ENCODE measurements at regions not wholly inside any gene's neighbourhood (a gene's known extent, or its start where the extent isn't known, plus 50 kb on each side); places are given as distances from the start of the nearest gene placed in this dataset.

- TF ChIP-seq EZH2 (IDR thresholded peaks at IDR 0.05; ENCODE audit: low read length) (no peak), CTCF (optimal IDR thresholded peaks at IDR 0.05 in 1 of 3, IDR thresholded peaks at IDR 0.05 in 1 of 3, conservative IDR thresholded peaks at IDR 0.05 in 1 of 3; ENCODE audit: extremely low read depth in 1 of 3, insufficient read depth in 2 of 3, low read length in 3 of 3) (no peak)
- DNase-seq (ENCODE audit: low read depth, low spot score), result no peak
- Histone ChIP-seq H3K9ac (ENCODE audit: control insufficient read depth, extremely low read depth, insufficient read depth, low read length) (no peak overlapping the region), H3K9me3 (ENCODE audit: control insufficient read depth, low read depth, low read length) (no peaks in the 10 kb centered on the region), H3K4me3 (ENCODE audit: control insufficient read depth in 2 of 3, extremely low read depth in 1 of 3, insufficient read depth in 2 of 3, low read depth in 1 of 3, low read length in 3 of 3) (no peak overlapping the region), H3K27me3 (ENCODE audit: control insufficient read depth, extremely low read depth, insufficient read depth, low read length) (no peaks in the 10 kb centered on the region), H4K20me1 (ENCODE audit: control insufficient read depth, extremely low read depth, insufficient read depth, low read length) (no peaks in the 10 kb centered on the region), H3K27ac (ENCODE audit: control insufficient read depth, insufficient read depth, low read length) (no peak overlapping the region), H3K79me2 (ENCODE audit: control insufficient read depth, insufficient read depth, low read length) (no peaks in the 10 kb centered on the region), H3K4me1 (ENCODE audit: control insufficient read depth, extremely low read depth, insufficient read depth, low read length) (no peaks in the 10 kb centered on the region), H3K4me2 (ENCODE audit: control insufficient read depth, extremely low read depth, insufficient read depth, low read depth, low read length) (no peak overlapping the region), H2AFZ (ENCODE audit: control insufficient read depth, low read length) (no peak overlapping the region), H3K9me1 (ENCODE audit: control insufficient read depth, extremely low read depth, insufficient read depth, low read length) (no peaks in the 10 kb centered on the region), H3K36me3 (ENCODE audit: control insufficient read depth in 2 of 2, extremely low read depth in 1 of 2, insufficient read depth in 2 of 2, low read length in 2 of 2) (no peaks in the 10 kb centered on the region)
- dilution Hi-C loops (cut with MboI; ENCODE audit: extremely low pct_ligation_motif_present, low sequenced_read_pairs), result no loop called here
- no peak for FAIRE-seq
These were observed 512.9 kb downstream of the EFNA5 start for GRCh38 chr5:107157809-107158208.

GRCh38 chr5:107155707-107156106 lies 515.0 kb downstream of the EFNA5 start:
- H2AFZ ChIP-seq (ENCODE audit: control insufficient read depth, low read length), result no peak overlapping the region
- H3K27me3 ChIP-seq (ENCODE audit: control insufficient read depth, extremely low read depth, insufficient read depth, low read length), result no peaks in the 10 kb centered on the region
- no peak overlapping the region for H3K4me2 ChIP-seq (ENCODE audit: control insufficient read depth, extremely low read depth, insufficient read depth, low read depth, low read length)
- dilution Hi-C loops (cut with MboI; ENCODE audit: extremely low pct_ligation_motif_present, low sequenced_read_pairs), result no loop called here
- TF ChIP-seq CTCF (optimal IDR thresholded peaks at IDR 0.05 in 1 of 3, IDR thresholded peaks at IDR 0.05 in 1 of 3, conservative IDR thresholded peaks at IDR 0.05 in 1 of 3; ENCODE audit: extremely low read depth in 1 of 3, insufficient read depth in 2 of 3, low read length in 3 of 3), result no peak
- no peak for TF ChIP-seq EZH2 (IDR thresholded peaks at IDR 0.05; ENCODE audit: low read length)
- H3K4me1 ChIP-seq (ENCODE audit: control insufficient read depth, extremely low read depth, insufficient read depth, low read length), result no peaks in the 10 kb centered on the region
- H3K79me2 ChIP-seq (ENCODE audit: control insufficient read depth, insufficient read depth, low read length), result no peaks in the 10 kb centered on the region
- no peak overlapping the region for H3K4me3 ChIP-seq (ENCODE audit: control insufficient read depth in 2 of 3, extremely low read depth in 1 of 3, insufficient read depth in 2 of 3, low read depth in 1 of 3, low read length in 3 of 3)
- no peaks in the 10 kb centered on the region for H4K20me1 ChIP-seq (ENCODE audit: control insufficient read depth, extremely low read depth, insufficient read depth, low read length)
- H3K9me1 ChIP-seq (ENCODE audit: control insufficient read depth, extremely low read depth, insufficient read depth, low read length), result no peaks in the 10 kb centered on the region
- no peak for FAIRE-seq
- H3K36me3 ChIP-seq (ENCODE audit: control insufficient read depth in 2 of 2, extremely low read depth in 1 of 2, insufficient read depth in 2 of 2, low read length in 2 of 2), result no peaks in the 10 kb centered on the region
- no peak overlapping the region for H3K27ac ChIP-seq (ENCODE audit: control insufficient read depth, insufficient read depth, low read length)
- H3K9ac ChIP-seq (ENCODE audit: control insufficient read depth, extremely low read depth, insufficient read depth, low read length), result no peak overlapping the region
- H3K9me3 ChIP-seq (ENCODE audit: control insufficient read depth, low read depth, low read length), result no peaks in the 10 kb centered on the region
- no peak for DNase-seq (ENCODE audit: low read depth, low spot score)
